Natural killer cell treated with Interleukin-12 subunit alpha and Interleukin-12 subunit beta and Interleukin-15 and Interleukin-18, amount 100 ng/mL, for 72 hours (primary cell): ENCODE measurements at regions not wholly inside any gene's neighbourhood (a gene's known extent, or its start where the extent isn't known, plus 50 kb on each side); places are given as distances from the start of the nearest gene placed in this dataset.

Experiments
- ATAC-seq, 2 donors: fragments of 150-1000 bp; cut with Tn5 transposase in 1 of 2; sonication (Bioruptor Pico), chemical (Tn5 transposase) in 1 of 2; 2 replicates each; pipeline ENCODE4 v1.10.0; 2021
- DNase-seq: peaks from one replicate; pipeline ENCODE4 v3.0.0; 2022; ENCODE audit warnings: low spot score
- H3K27ac Mint-ChIP-seq, 2 donors: 1 replicate in 1 of 2; 2 replicates in 1 of 2; pipeline ENCODE4 v1.8.0; 2022; ENCODE audit warnings: mixed read lengths in 2 of 2, mild to moderate bottlenecking in 1 of 2, moderate library complexity in 1 of 2
- H3K27me3 Mint-ChIP-seq, 2 donors: 1 replicate in 1 of 2; 2 replicates in 1 of 2; pipeline ENCODE4 v1.8.0; 2022; ENCODE audit warnings: mixed read lengths in 2 of 2
- H3K36me3 Mint-ChIP-seq: one replicate; pipeline ENCODE4 v1.8.0; 2022; ENCODE audit warnings: mixed read lengths
- H3K4me1 Mint-ChIP-seq, 2 donors: 1 replicate in 1 of 2; 2 replicates in 1 of 2; pipeline ENCODE4 v1.8.0; 2022; ENCODE audit warnings: low read depth in 2 of 2, mixed read lengths in 2 of 2, mild to moderate bottlenecking in 1 of 2
- H3K4me3 Mint-ChIP-seq: one replicate; pipeline ENCODE4 v1.8.0; 2022; ENCODE audit warnings: mixed read lengths
- H3K9me3 Mint-ChIP-seq: 2 replicates; pipeline ENCODE4 v1.8.0; 2022; ENCODE audit warnings: mixed read lengths

DNA sequence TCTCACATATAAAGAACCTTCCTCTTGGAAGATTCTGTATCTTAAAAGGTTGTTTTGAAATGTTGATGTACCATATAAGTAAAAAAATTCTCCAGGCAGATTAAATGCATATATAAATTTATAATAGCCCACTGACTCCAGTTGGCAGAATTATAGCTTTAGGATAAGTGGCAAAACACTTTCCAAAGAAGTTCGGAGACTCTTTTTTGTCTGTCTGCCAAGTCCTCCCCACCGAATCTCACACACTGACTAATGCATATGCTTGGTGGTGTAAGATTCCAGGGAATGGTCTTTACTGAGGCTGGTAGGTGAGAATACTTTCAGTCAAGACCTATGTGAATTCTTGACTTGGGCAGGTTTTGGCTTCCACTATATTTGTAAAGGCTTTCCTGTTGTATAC, 724.3 kb upstream of the CXADR start:
- DNase-seq (no peak), ATAC-seq (no peak)
- no peaks in the 10 kb centered on the region for H3K27me3 Mint-ChIP-seq
- H3K4me3 Mint-ChIP-seq, result no peak overlapping the region
- peaks cover 12% of the 10 kb centered on the region for H3K9me3 Mint-ChIP-seq
- peaks cover 2% of the 10 kb centered on the region for H3K36me3 Mint-ChIP-seq
- no peaks in the 10 kb centered on the region for H3K4me1 Mint-ChIP-seq
- no peak overlapping the region for H3K27ac Mint-ChIP-seq

DNA sequence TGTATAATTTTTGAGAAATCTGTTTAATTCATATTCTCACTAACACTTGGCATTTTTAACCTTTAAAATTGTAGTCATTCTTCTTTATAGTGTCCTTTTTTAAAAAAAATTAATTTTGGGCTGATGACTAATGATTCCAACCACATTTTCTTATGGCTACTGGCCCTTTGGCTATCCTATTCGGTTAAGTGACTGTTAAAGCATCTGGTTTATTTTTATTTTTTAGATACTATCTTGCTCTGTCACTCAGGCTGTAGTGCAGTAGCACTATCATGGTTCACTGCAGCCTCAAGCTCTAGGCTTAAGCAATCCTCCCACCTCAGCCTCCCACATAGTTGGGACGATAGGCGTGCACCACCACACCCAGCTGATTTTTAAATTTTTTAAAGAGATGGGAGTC, 723.2 kb upstream of the CXADR start:
- Mint-ChIP-seq H3K27ac (no peak overlapping the region), H3K9me3 (peaks cover 12% of the 10 kb centered on the region), H3K4me1 (no peaks in the 10 kb centered on the region), H3K4me3 (no peak overlapping the region), H3K27me3 (no peaks in the 10 kb centered on the region), H3K36me3 (no peaks in the 10 kb centered on the region)
- ATAC-seq, result no peak
- no peak for DNase-seq

DNA sequence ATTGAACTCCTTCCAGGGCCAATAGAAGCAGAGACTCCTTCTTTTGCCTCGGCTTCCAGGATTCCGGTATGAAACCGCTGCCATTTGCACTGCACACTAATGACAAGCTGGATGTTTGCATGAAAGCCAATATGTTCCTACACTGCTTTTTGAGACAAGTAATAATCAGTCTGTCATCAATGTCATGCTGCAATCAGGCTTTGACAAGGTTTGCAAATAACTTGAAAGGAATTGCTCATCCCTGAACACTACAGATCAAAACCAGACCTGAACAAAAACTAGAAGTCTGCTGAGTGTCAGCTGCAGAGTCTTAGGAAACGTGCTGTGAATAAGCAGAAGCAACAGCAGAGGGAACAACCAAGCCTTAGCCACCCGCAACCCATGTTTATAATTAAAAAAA, 720.7 kb upstream of the CXADR start:
- Mint-ChIP-seq H3K36me3 (no peaks in the 10 kb centered on the region), H3K9me3 (peaks cover 7% of the 10 kb centered on the region), H3K27me3 (no peaks in the 10 kb centered on the region), H3K4me3 (no peak overlapping the region), H3K27ac (no peak overlapping the region), H3K4me1 (no peaks in the 10 kb centered on the region)
- ATAC-seq, result no peak
- no peak for DNase-seq

DNA sequence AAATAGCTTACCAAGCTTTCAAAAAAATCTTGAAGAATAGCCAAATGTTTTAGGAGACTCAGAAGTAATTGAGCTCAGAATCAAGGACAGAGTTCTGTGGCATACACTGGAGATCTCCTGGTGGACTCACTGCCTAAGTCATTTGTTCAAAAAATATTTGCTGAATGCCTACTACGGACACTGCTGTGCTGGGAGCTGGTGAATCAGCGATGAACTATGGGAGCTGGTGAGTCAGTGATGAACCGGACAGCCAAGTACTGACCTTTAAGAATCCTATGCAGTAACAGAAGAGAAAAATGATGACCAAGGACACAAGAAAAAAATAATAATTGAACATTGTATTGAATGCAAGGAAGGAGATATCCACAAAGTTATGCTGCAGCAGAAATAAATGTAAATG, 717.9 kb upstream of the CXADR start:
- peaks cover 7% of the 10 kb centered on the region for H3K9me3 Mint-ChIP-seq
- no peaks in the 10 kb centered on the region for H3K4me1 Mint-ChIP-seq
- no peaks in the 10 kb centered on the region for H3K36me3 Mint-ChIP-seq
- no peak for DNase-seq
- no peak overlapping the region for H3K4me3 Mint-ChIP-seq
- no peak for ATAC-seq
- no peak overlapping the region for H3K27ac Mint-ChIP-seq
- H3K27me3 Mint-ChIP-seq, result no peaks in the 10 kb centered on the region

DNA sequence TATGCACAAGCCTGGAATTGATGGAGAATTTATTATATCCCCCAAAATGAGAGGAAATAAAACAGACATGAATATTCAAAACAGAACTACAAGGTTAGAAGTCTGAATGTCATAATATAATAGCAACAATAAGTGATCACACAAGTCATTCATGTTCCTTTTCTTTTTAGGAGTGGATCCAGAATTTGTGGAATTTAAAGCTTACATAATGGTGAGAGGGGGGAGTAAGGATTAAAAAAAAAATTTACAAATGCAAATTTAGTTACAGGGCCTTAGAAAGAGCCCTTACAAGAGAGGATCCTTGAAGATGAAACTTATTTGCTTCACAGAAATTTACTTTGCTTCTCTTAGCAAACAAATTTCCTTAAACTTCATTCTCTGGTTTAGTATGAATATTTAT, 716.1 kb upstream of the CXADR start:
- ATAC-seq, result no peak
- Mint-ChIP-seq H3K9me3 (peaks cover 11% of the 10 kb centered on the region), H3K36me3 (no peaks in the 10 kb centered on the region), H3K27ac (no peak overlapping the region), H3K4me3 (no peak overlapping the region), H3K27me3 (no peaks in the 10 kb centered on the region), H3K4me1 (no peaks in the 10 kb centered on the region)
- no peak for DNase-seq

DNA sequence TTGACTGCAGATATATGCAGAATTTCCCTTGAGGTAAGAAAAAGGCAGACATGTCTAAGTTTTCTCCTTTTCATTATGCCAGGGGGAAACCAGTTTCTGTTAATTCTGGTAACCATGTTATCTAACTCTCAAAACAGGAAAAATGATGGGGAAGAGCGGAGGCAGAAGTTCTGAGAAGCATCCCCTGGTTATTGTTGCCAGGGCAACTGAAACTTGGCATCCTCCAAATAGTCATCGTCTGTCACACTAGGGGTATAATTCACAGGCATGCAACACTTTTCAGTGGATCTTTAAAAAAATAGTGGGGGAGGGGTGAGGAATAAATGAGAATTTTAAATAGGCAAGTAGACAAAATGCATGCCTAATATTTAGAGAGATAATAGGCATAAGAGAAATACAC, 715.3 kb upstream of the CXADR start:
- Mint-ChIP-seq H3K4me1 (no peaks in the 10 kb centered on the region), H3K36me3 (no peaks in the 10 kb centered on the region), H3K4me3 (no peak overlapping the region), H3K27ac (no peak overlapping the region), H3K27me3 (no peaks in the 10 kb centered on the region), H3K9me3 (peaks cover 11% of the 10 kb centered on the region)
- DNase-seq, result no peak
- ATAC-seq, result no peak

DNA sequence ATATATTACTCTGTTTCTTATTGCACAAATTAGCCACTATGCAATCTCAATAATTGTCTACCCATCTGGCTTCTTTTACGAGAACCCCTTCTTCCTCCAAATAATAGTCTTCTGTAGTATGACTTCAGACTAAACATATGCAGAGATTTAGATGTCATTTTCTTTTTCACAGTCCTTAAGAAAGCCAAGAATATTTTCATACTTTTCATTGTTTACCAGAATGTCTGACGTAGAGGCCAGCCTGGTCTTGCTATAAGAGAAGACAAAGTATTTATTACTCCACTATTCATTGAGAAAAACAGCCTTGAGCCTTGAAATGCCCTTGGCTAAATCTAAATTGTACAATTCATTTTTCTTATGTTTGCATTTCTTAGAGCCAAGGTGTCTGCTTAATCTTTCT, 714.9 kb upstream of the CXADR start:
- Mint-ChIP-seq H3K4me3 (no peak overlapping the region), H3K27me3 (no peaks in the 10 kb centered on the region), H3K9me3 (peaks cover 11% of the 10 kb centered on the region), H3K4me1 (no peaks in the 10 kb centered on the region), H3K36me3 (no peaks in the 10 kb centered on the region), H3K27ac (no peak overlapping the region)
- no peak for ATAC-seq
- DNase-seq, result no peak

DNA sequence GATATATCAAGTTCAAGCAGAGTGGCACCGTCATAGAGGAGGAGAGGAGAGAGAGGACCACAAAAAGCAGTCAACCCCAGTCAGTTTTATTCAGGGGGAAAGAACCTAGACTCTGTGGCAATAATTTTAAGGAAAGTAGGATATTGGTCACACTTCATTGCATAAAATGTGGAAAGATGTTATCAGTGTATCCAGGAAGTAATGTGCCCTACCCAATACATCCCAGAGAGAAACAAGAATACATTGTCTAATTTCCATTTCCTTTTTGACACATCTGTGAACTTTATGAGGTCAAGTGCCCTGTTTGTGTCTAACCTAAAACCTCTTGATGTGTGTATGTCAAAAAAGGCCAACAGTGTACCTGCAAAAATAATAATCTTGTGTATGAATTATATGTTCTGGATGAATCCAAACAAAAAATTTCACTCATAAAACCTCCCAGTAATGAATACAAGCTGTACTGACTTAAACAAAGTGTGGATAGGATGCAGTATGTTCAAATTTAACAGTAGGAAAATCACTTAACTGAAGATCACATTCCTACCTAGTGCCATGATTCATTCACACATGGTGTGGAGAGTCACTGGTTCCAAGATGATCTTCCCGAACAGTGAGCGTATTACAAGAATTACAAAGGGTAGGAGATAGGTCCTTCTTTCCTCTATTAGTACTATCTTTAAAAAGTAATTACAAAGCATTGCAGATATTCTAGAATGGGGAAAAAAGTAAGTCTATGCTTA, 712.1 kb upstream of the CXADR start:
- peaks cover 6% of the 10 kb centered on the region for H3K36me3 Mint-ChIP-seq
- H3K27me3 Mint-ChIP-seq, result no peaks in the 10 kb centered on the region
- no peak overlapping the region for H3K27ac Mint-ChIP-seq
- H3K4me3 Mint-ChIP-seq, result no peak overlapping the region
- ATAC-seq, result no peak
- H3K4me1 Mint-ChIP-seq, result no peaks in the 10 kb centered on the region
- H3K9me3 Mint-ChIP-seq, result peaks cover 13% of the 10 kb centered on the region
- DNase-seq, result no peak

DNA sequence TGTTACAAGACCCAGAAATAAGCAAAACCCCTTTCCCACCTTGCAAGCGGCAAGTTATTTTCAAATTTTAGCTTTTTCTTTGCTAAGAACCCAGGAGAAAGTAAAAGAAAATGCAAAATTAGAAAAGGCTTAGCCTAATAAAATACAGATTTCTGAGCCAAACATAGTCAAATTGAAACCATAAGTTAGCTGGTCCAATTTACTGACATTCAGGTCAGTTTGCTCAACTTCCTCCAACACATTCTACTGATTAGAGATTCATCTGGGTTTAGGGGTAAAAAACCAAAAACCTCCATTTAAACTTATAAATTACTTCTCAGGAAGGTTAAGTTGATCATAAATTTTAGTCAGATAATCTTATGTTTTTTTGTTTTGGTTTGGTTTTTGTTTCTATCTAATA, 701.8 kb upstream of the CXADR start:
- H3K27ac Mint-ChIP-seq, result no peak overlapping the region

DNA sequence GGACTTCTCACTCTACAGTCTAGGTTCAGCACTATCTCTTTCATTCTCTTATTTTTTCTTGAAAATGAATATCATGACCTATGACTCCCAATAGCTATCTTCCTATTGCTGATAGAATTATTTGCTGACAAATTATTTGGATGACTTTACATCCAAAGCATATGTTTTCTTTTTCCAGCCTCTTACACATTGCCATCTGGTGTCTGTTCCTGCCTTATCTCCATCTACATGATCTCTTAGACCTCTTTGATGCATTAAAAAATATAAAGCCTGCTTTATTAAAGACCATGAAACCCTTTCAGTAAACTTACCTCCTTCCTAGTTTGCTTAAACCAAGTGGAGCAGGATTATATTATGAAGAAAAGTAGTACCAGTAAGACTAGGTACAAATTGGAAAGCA, 700.9 kb upstream of the CXADR start:
- no peak overlapping the region for H3K27ac Mint-ChIP-seq
- no peak for ATAC-seq

More for the DNA sequence above, 701.8 kb upstream of the CXADR start:
- H3K27me3 Mint-ChIP-seq, result no peaks in the 10 kb centered on the region
- DNase-seq (no peak), ATAC-seq (no peak)
- H3K9me3 Mint-ChIP-seq, result peaks cover 18% of the 10 kb centered on the region
- H3K4me1 Mint-ChIP-seq, result no peaks in the 10 kb centered on the region
- no peak overlapping the region for H3K4me3 Mint-ChIP-seq
- H3K36me3 Mint-ChIP-seq, result no peaks in the 10 kb centered on the region

DNA sequence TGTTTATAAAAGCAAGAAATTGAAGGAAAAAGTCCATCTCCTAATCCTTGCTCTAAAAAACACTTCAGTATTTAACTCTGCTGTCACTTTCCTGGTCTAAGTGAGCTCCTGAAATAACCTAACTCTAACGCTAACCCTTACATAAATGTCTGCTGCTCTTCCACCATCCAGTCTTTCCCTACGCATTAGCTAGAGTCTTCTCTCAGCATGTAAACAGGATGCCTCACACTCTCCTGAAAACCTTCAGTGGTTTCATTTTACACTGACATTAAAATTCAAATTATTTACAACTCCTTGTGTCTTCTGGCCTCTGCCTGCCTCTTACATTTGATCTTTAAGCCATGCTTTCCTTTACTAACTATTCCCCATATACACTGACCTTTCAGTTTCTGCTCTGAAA, 697.6 kb upstream of the CXADR start:
- ATAC-seq, result no peak
- peaks cover 23% of the 10 kb centered on the region for H3K9me3 Mint-ChIP-seq
- DNase-seq, result no peak
- H3K4me1 Mint-ChIP-seq, result no peaks in the 10 kb centered on the region
- H3K4me3 Mint-ChIP-seq, result no peak overlapping the region
- H3K36me3 Mint-ChIP-seq, result no peaks in the 10 kb centered on the region
- H3K27me3 Mint-ChIP-seq, result no peaks in the 10 kb centered on the region
- no peak overlapping the region for H3K27ac Mint-ChIP-seq

More for the DNA sequence above, 700.9 kb upstream of the CXADR start:
- Mint-ChIP-seq H3K4me3 (no peak overlapping the region), H3K36me3 (no peaks in the 10 kb centered on the region), H3K27me3 (no peaks in the 10 kb centered on the region), H3K4me1 (no peaks in the 10 kb centered on the region), H3K9me3 (peaks cover 24% of the 10 kb centered on the region)
- no peak for DNase-seq

DNA sequence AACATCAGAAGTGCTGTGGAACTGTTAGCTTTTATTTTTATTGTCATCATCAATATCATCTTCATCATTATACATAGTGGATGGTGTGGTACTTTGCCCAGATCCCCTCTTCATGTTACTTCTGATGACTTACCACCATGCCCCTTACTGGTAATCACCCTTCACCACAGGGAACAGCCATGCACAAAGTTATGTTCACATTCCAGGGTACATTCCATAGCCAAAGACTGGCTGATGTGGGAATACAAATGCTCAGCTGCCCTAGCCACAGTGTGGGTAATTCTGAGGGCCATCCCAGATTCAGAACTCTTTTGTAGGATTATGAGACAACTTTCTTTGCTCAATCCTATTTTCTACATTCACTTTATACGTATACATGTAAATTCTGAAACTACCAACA, 691.3 kb upstream of the CXADR start:
- Mint-ChIP-seq H3K4me1 (no peaks in the 10 kb centered on the region), H3K4me3 (no peak overlapping the region)
- ATAC-seq, result no peak

DNA sequence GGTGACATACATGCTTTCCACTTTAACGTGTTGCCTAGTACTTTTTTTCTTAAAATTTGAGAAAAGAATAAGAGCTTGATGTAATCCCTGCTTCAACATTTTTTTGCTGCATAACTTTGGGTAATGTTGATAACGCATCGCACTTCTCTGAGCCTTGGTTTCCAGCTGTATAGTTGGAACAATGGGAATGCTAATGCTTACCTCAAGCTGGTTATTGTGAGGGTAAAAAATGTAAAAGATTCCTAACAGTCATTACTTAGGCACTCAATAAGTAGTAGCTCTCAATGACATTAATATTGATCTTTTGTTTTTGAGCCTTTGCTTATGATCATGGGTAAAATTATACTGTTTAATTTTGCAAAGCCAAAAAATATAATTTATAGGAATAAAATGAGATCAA, 683.3 kb upstream of the CXADR start:
- H3K4me1 Mint-ChIP-seq, result no peaks in the 10 kb centered on the region
- peaks cover 19% of the 10 kb centered on the region for H3K9me3 Mint-ChIP-seq
- no peaks in the 10 kb centered on the region for H3K27me3 Mint-ChIP-seq
- ATAC-seq, result no peak
- DNase-seq, result no peak
- H3K4me3 Mint-ChIP-seq, result no peak overlapping the region
- no peak overlapping the region for H3K27ac Mint-ChIP-seq
- H3K36me3 Mint-ChIP-seq, result no peaks in the 10 kb centered on the region

More for the DNA sequence above, 691.3 kb upstream of the CXADR start:
- Mint-ChIP-seq H3K36me3 (no peaks in the 10 kb centered on the region), H3K27me3 (no peaks in the 10 kb centered on the region), H3K9me3 (peaks cover 31% of the 10 kb centered on the region), H3K27ac (no peak overlapping the region)
- DNase-seq, result no peak

DNA sequence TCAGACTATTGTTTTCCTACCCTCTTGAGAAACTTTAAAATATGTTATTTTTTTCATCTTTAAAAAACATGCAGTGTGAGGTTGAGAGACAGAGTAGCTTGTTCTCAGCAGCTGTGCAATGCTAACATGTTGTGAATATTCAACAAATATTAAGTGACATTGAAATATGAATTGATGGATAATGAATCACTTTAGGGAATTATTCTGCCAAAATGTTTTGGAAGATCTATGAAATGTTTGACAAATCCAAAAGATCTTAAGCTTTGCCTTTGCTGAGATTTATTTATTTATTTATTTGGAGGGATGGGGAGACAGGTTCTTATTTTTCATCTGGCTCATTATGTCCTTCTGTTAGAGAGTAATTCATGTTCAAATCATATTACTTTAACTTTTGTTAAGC, 680.1 kb upstream of the CXADR start:
- Mint-ChIP-seq H3K9me3 (peaks cover 9% of the 10 kb centered on the region), H3K4me3 (no peak overlapping the region), H3K27ac (no peak overlapping the region), H3K4me1 (no peaks in the 10 kb centered on the region), H3K36me3 (no peaks in the 10 kb centered on the region), H3K27me3 (no peaks in the 10 kb centered on the region)
- ATAC-seq, result no peak
- DNase-seq, result no peak

DNA sequence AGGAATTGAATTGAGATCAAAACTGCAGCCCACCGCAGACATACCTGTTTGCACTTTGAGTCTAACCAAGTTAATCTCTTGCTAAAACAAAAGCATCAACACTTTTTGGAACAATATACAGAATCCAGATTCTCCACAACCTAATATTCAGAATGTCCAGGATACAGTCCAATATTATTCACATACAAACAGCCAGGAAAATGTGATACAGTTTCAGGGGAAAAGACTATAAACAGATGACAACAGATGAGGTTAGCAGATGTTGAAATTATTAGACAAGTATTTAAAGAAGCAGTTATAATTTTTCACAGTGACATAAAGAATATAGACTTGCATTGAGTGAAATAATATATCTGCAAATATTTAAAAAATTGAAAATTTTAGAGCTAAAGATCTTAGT, 678.1 kb upstream of the CXADR start:
- ATAC-seq (no peak), DNase-seq (no peak)
- Mint-ChIP-seq H3K4me3 (no peak overlapping the region), H3K9me3 (peaks cover 7% of the 10 kb centered on the region), H3K36me3 (no peaks in the 10 kb centered on the region), H3K27ac (no peak overlapping the region), H3K4me1 (no peaks in the 10 kb centered on the region), H3K27me3 (no peaks in the 10 kb centered on the region)
